ENCODE measurements at regions not wholly inside any gene's neighbourhood (a gene's known extent, or its start where the extent isn't known, plus 50 kb on each side); places are given as distances from the start of the nearest gene placed in this dataset.
"Not testable (repeated sequence)": the region's sequence is repeated elsewhere in the genome, so short reads cannot be mapped to it uniquely, and the experiment has no call there.

GRCh38 chrX:40237731-40238178, 140.0 kb upstream of the BCOR start:
- no peaks in the 10 kb centered on the region for H3K27me3 Mint-ChIP-seq
- H3K27ac Mint-ChIP-seq = no peak overlapping the region
- H3K9me3 Mint-ChIP-seq (ENCODE audit: low read depth) = peaks cover 13% of the 10 kb centered on the region
- H3K4me3 Mint-ChIP-seq (ENCODE audit: low read depth) = no peak overlapping the region
- no peaks in the 10 kb centered on the region for H3K36me3 Mint-ChIP-seq (ENCODE audit: insufficient read depth)
- DNase-seq (ENCODE audit: low spot score, unreplicated experiment) = no peak
- H3K4me1 Mint-ChIP-seq (ENCODE audit: low read depth) = no peaks in the 10 kb centered on the region
- TF ChIP-seq, protein P1, sequence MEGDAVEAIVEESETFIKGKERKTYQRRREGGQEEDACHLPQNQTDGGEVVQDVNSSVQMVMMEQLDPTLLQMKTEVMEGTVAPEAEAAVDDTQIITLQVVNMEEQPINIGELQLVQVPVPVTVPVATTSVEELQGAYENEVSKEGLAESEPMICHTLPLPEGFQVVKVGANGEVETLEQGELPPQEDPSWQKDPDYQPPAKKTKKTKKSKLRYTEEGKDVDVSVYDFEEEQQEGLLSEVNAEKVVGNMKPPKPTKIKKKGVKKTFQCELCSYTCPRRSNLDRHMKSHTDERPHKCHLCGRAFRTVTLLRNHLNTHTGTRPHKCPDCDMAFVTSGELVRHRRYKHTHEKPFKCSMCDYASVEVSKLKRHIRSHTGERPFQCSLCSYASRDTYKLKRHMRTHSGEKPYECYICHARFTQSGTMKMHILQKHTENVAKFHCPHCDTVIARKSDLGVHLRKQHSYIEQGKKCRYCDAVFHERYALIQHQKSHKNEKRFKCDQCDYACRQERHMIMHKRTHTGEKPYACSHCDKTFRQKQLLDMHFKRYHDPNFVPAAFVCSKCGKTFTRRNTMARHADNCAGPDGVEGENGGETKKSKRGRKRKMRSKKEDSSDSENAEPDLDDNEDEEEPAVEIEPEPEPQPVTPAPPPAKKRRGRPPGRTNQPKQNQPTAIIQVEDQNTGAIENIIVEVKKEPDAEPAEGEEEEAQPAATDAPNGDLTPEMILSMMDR (IDR thresholded peaks at IDR 0.05; ENCODE audit: unreplicated experiment) = no peak

GRCh38 chrX:40230646-40231045, 132.9 kb upstream of the BCOR start:
- H3K4me3 Mint-ChIP-seq (ENCODE audit: low read depth) = no peak overlapping the region
- DNase-seq (ENCODE audit: low spot score, unreplicated experiment) = no peak
- H3K27me3 Mint-ChIP-seq = no peaks in the 10 kb centered on the region
- peaks cover 2% of the 10 kb centered on the region for H3K9me3 Mint-ChIP-seq (ENCODE audit: low read depth)
- no peaks in the 10 kb centered on the region for H3K36me3 Mint-ChIP-seq (ENCODE audit: insufficient read depth)
- no peaks in the 10 kb centered on the region for H3K4me1 Mint-ChIP-seq (ENCODE audit: low read depth)
- no peak overlapping the region for H3K27ac Mint-ChIP-seq
- TF ChIP-seq, protein P1 (IDR thresholded peaks at IDR 0.05; ENCODE audit: unreplicated experiment) = no peak

GRCh38 chrX:40227125-40227524, 129.4 kb upstream of the BCOR start:
- H3K9me3 Mint-ChIP-seq (ENCODE audit: low read depth) = no peaks in the 10 kb centered on the region
- H3K4me1 Mint-ChIP-seq (ENCODE audit: low read depth) = no peaks in the 10 kb centered on the region
- H3K36me3 Mint-ChIP-seq (ENCODE audit: insufficient read depth) = no peaks in the 10 kb centered on the region
- no peaks in the 10 kb centered on the region for H3K27me3 Mint-ChIP-seq
- TF ChIP-seq, protein P1 (IDR thresholded peaks at IDR 0.05; ENCODE audit: unreplicated experiment) = no peak
- H3K4me3 Mint-ChIP-seq (ENCODE audit: low read depth) = no peak overlapping the region
- DNase-seq (ENCODE audit: low spot score, unreplicated experiment) = no peak
- H3K27ac Mint-ChIP-seq = no peak overlapping the region

DNA sequence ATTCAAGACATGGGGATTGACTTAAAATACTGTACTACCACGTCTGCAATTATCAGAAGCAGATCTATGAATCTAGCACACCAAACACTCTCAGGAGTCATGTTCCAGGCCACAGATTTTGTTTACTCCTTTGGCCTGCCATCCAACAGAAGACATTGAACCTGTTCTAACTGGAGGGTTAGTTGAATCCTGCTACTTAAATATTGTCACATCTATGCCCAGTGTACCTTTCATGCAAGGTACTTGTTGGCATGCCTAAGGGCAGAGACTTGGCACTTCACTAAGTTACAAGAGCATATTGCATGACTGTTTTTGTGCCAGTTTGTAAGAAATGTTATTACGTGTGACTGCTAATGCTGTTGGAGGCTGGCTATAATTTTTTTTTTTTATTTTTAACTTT, 126.9 kb upstream of the BCOR start:
- H3K9me3 Mint-ChIP-seq (ENCODE audit: low read depth) = peaks cover 4% of the 10 kb centered on the region
- H3K4me3 Mint-ChIP-seq (ENCODE audit: low read depth) = no peak overlapping the region
- no peaks in the 10 kb centered on the region for H3K4me1 Mint-ChIP-seq (ENCODE audit: low read depth)
- DNase-seq (ENCODE audit: low spot score, unreplicated experiment) = no peak
- TF ChIP-seq, protein P1 (IDR thresholded peaks at IDR 0.05; ENCODE audit: unreplicated experiment) = no peak
- no peak overlapping the region for H3K27ac Mint-ChIP-seq
- H3K27me3 Mint-ChIP-seq = no peaks in the 10 kb centered on the region
- H3K36me3 Mint-ChIP-seq (ENCODE audit: insufficient read depth) = no peaks in the 10 kb centered on the region

- H3K36me3 Mint-ChIP-seq (ENCODE audit: insufficient read depth); H3K4me3 Mint-ChIP-seq (ENCODE audit: low read depth); H3K9me3 Mint-ChIP-seq (ENCODE audit: low read depth); H3K27ac Mint-ChIP-seq; DNase-seq (ENCODE audit: low spot score, unreplicated experiment); H3K4me1 Mint-ChIP-seq (ENCODE audit: low read depth); H3K27me3 Mint-ChIP-seq: not testable (repeated sequence)
These were observed 124.9 kb upstream of the BCOR start for GRCh38 chrX:40222612-40223011.

DNA sequence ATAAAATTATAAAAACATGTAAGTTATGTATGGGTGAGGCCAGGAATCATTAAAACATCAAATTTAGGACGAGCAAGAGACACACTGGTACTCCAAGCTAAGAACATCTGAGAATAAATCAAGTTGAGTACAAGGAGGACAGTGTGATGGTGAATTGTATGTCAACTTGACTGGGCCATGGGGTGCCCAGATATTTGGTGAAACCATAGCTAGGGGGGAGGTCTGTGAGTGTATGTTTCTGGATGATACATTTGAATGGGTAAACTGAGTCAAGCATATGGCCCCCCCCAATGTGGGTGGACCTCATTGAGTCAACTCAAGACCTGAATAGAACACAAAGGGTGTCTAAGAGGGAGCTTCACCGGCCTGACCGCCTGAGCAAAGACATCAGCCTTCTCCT, 115.3 kb upstream of the BCOR start:
- Mint-ChIP-seq H3K4me1 (ENCODE audit: low read depth) (no peaks in the 10 kb centered on the region), H3K27ac (no peak overlapping the region), H3K4me3 (ENCODE audit: low read depth) (no peak overlapping the region), H3K9me3 (ENCODE audit: low read depth) (peaks cover 8% of the 10 kb centered on the region), H3K36me3 (ENCODE audit: insufficient read depth) (no peaks in the 10 kb centered on the region), H3K27me3 (no peaks in the 10 kb centered on the region)
- TF ChIP-seq, protein P1 (IDR thresholded peaks at IDR 0.05; ENCODE audit: unreplicated experiment) = no peak
- DNase-seq (ENCODE audit: low spot score, unreplicated experiment) = no peak

Data from progenitor cell of endocrine pancreas (in vitro differentiated cells).